ENCODE measurements at regions not wholly inside any gene's neighbourhood (a gene's known extent, or its start where the extent isn't known, plus 50 kb on each side); places are given as distances from the start of the nearest gene placed in this dataset.

DNA sequence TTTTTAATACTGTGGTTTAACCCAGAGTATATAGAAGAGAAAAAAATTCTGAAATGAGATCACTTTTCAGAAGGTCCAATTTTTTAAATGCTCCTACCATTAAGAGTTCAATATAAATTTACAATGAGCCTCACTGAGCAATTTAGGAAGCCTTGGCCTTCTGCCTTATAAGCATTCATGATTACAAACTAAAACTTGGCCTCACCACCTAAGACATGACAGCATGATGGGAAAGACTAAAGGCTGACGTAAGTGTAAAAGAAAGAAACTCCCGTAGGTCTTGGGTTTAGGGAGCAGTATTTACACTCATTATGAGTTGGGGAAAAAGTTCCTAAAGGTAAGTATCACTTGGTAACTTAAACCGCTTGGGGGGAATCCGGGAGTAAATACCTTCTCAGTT lies 70.7 kb upstream of the ESRRG start:
- DNase-seq (ENCODE audit: insufficient read length, low spot score) (no peak), FAIRE-seq (no peak)

DNA sequence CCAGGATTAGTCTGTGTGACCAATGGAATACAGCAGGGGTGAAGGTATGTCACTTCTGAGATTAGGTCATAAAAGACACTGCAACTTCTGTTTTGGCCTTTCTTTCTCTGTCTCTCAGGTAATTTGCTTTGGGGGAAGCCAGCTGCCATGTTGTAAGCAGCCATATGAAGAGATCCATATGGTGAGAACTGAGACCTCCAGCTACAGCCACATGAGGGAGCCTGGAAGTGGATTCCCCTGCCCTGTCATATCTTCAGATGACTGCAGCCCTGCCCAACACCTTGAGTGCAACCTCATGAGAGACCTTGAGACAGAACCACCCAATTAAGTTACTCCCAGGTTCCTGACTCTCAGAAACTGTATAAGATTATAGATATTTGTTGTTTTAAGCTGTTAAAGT lies 70.1 kb upstream of the ESRRG start:
- no peak for DNase-seq (ENCODE audit: insufficient read length, low spot score)

DNA sequence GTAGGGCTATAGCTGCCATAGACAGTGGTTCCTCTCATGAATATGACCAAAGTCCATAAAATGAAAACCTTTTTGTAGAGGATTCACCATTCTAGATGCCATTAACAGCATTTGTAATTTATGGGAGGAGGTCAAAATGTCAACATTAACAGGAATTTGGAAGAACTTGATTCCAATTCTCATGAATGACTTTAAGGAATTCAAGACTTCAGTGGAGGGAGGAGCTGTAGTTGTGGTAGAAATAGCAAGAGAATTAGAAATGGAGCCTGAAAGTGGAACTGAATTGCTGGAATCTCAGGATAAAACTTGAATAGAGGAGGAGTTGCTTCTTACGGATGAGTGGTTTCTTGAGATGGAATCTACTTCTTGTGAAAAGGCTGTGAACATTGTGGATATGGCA lies 65.4 kb upstream of the ESRRG start:
- DNase-seq (ENCODE audit: insufficient read length, low spot score), result no peak
- FAIRE-seq, result no peak

More for the DNA sequence above, 70.1 kb upstream of the ESRRG start:
- no peak for FAIRE-seq

DNA sequence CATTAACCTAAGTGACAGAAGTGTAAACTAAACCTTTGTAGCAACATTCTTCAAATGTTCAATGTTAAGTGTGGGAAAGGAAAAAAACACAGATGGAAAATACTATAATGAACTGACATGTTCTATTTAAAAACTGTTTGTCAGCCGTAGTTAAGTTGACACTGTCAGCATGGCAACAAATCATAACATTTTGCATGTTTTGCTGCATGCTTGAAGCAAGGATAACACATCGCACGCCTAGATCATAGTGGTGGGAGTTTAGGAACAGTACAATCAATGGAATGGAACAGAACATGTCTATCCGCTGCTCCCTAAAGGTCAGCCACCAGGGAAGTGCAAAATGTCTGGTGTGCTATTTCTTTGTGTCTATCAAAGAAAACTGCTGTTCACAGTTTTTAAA lies 62.5 kb upstream of the ESRRG start:
- no peak for FAIRE-seq
- no peak for DNase-seq (ENCODE audit: insufficient read length, low spot score)

DNA sequence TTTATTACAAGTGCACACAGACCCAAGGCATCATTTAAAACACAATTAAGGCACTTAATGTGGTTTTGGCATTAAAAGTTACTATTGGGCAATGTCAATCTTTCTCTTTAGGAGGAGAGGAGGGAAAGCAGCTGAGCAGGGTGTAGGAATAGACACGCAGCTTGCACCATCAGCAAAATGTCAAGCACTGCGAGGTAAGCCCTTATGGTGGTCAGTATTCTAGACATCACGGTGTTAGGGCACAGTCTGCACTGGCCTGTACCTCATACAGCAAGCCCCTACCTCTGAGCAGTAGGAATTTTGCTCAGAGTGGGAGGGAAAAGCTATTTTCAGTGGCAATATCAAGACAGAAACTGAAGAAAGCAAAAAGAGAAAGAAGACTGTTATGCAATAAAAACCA lies 62.0 kb upstream of the ESRRG start:
- DNase-seq (ENCODE audit: insufficient read length, low spot score), result no peak
- FAIRE-seq, result no peak

DNA sequence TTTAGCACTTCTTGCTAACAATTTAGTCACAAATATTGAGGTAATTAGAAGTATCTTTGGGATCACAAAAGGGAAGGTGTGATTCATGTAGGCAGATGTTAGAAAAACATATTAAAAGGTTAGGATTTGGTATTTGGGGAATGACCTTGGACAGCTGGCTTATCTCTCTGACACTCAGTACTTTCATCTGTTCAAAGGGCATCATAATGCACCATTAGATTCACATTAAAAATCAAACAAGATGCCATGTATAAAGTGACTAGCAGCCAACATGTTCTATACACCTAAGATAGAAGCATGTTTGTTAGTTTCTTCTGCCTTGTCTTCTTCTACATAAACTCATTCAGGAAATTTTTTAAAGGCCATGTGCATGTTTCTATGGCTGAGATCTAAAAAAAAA lies 56.5 kb upstream of the ESRRG start:
- DNase-seq (ENCODE audit: insufficient read length, low spot score), result no peak
- FAIRE-seq, result no peak

DNA sequence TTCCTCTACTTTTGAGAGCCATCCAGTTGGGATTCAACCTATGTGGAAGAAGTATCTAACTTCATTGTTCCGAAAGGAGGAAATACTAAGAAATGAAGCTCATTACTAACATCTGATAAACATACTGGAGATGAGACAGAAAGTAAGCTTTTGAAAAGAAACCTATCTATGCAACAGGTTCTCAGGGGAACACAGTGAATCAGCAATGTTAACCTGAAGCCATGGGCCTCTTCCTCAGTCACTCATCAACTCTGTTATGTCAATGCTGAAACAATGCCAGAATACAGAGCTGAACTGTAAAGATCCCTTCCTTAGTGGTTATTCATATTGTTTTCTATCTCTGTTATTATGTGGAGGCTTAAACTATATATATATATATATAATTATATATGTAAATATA lies 55.5 kb upstream of the ESRRG start:
- DNase-seq (ENCODE audit: insufficient read length, low spot score) (no peak), FAIRE-seq (no peak)

DNA sequence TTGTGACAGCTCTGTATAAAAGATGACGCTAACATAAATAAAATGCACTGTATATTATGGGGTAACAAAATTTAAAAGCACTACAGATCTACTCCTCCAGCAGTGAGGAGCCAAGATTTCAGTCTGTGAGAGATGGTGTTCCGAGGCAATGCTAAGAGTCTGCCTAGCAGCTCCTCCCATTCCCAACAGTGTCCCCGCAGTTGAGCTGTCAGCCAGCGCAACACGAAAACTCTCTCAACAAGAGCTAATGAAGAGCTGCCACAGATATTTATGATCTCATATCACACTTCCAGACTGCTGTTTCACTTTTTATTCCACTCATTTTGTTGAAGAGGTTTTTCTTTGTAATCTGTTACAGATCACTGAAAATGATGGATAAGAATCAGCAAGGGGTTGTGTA lies 53.9 kb upstream of the ESRRG start:
- DNase-seq (ENCODE audit: insufficient read length, low spot score) (no peak), FAIRE-seq (no peak)

Data from HTR-8/SVneo (cell line).